Hepatocyte (in vitro differentiated cells): ENCODE measurements at regions not wholly inside any gene's neighbourhood (a gene's known extent, or its start where the extent isn't known, plus 50 kb on each side); places are given as distances from the start of the nearest gene placed in this dataset.
A peak's percentile ranks its signal among the peaks of the same experiment; 100 is the strongest.

Experiments
- DNase-seq: peaks from one replicate; pipeline ENCODE4 v3.0.0-alpha.2; 2016; ENCODE audit warnings: low spot score
- H2AFZ ChIP-seq: fragments of 200-600 bp; sonication (generic); 2 replicates; pipeline ENCODE4 v1.6.0; 2016; ENCODE audit warnings: antibody characterized with exemption, mild to moderate bottlenecking
- H3K27ac ChIP-seq: fragments of 200-600 bp; sonication (generic); 2 replicates; pipeline ENCODE4 v1.5.1; 2016; ENCODE audit warnings: mild to moderate bottlenecking
- H3K27me3 ChIP-seq: fragments of 200-600 bp; sonication (generic); 2 replicates; pipeline ENCODE4 v1.6.1; 2016
- H3K36me3 ChIP-seq: fragments of 200-600 bp; sonication (generic); replicated peaks from 2 replicates; pipeline ENCODE4 v1.5.1; 2016; ENCODE audit warnings: low read depth; ENCODE audit not compliant: insufficient read depth
- H3K4me1 ChIP-seq: fragments of 200-600 bp; sonication (generic); 2 replicates; pipeline ENCODE4 v1.5.1; 2016; ENCODE audit warnings: mild to moderate bottlenecking, moderate library complexity; ENCODE audit not compliant: insufficient read depth
- H3K4me2 ChIP-seq: fragments of 200-600 bp; sonication (generic); 2 replicates; pipeline ENCODE4 v1.6.0; 2016
- H3K4me3 ChIP-seq: fragments of 200-600 bp; sonication (generic); 2 replicates; pipeline ENCODE4 v1.5.1; 2016; ENCODE audit warnings: mild to moderate bottlenecking
- H3K79me2 ChIP-seq: fragments of 200-600 bp; sonication (generic); 2 replicates; pipeline ENCODE4 v1.6.0; 2017; ENCODE audit warnings: mild to moderate bottlenecking
- H3K9me2 ChIP-seq: fragments of 200-600 bp; sonication (generic); replicated peaks from 2 replicates; pipeline ENCODE4 v1.6.0; 2017; ENCODE audit warnings: mild to moderate bottlenecking; ENCODE audit not compliant: insufficient read depth
- H3K9me3 ChIP-seq: fragments of 200-600 bp; sonication (generic); 2 replicates; pipeline ENCODE4 v1.5.1; 2016; ENCODE audit warnings: low read depth, mild to moderate bottlenecking
- H4K20me1 ChIP-seq: fragments of 200-600 bp; sonication (generic); 2 replicates; pipeline ENCODE4 v1.6.0; 2016; ENCODE audit warnings: mild to moderate bottlenecking; ENCODE audit not compliant: insufficient read depth, poor library complexity, severe bottlenecking
- CTCF ChIP-seq: fragments of 200-600 bp; sonication (generic); IDR thresholded peaks from 2 replicates; pipeline ENCODE4 v1.5.1; 2016; ENCODE audit warnings: antibody characterized with exemption, mild to moderate bottlenecking; ENCODE audit not compliant: poor library complexity
- EZH2 ChIP-seq: fragments of 200-600 bp; sonication (generic); IDR thresholded peaks from 2 replicates; pipeline ENCODE4 v1.6.1; 2016; ENCODE audit warnings: antibody characterized with exemption, mild to moderate bottlenecking, borderline replicate concordance
- EZH2phosphoT487 ChIP-seq: fragments of 200-600 bp; sonication (generic); IDR thresholded peaks from one replicate; pipeline ENCODE4 v1.6.1; 2018; ENCODE audit warnings: antibody characterized with exemption, mild to moderate bottlenecking, low read depth, moderate library complexity; ENCODE audit not compliant: unreplicated experiment, severe bottlenecking
- WGBS: methylation state at CpG from one replicate; pipeline ENCODE4 v1.1.6; 2016; ENCODE audit warnings: low lambda C conversion rate; ENCODE audit errors: missing lambda C conversion rate; 5-methylcytosine and 5-hydroxymethylcytosine counted together

GRCh38 chr16:86167061-86167460 is 268.1 kb downstream of the IRF8 start:
- Histone ChIP-seq H3K79me2 (no peaks in the 10 kb centered on the region), H3K27ac (no peak overlapping the region), H3K9me2 (no peaks in the 10 kb centered on the region), H3K36me3 (no peaks in the 10 kb centered on the region), H3K4me2 (no peak overlapping the region), H3K27me3 (no peaks in the 10 kb centered on the region), H3K4me3 (no peak overlapping the region), H3K4me1 (no peaks in the 10 kb centered on the region), H4K20me1 (no peaks in the 10 kb centered on the region), H3K9me3 (no peaks in the 10 kb centered on the region), H2AFZ (no peak overlapping the region)
- 86% methylated on average over 7 of the region's 7 CpGs for WGBS
- TF ChIP-seq EZH2 (no peak), EZH2phosphoT487 (no peak), CTCF (no peak)
- DNase-seq, result no peak

DNA sequence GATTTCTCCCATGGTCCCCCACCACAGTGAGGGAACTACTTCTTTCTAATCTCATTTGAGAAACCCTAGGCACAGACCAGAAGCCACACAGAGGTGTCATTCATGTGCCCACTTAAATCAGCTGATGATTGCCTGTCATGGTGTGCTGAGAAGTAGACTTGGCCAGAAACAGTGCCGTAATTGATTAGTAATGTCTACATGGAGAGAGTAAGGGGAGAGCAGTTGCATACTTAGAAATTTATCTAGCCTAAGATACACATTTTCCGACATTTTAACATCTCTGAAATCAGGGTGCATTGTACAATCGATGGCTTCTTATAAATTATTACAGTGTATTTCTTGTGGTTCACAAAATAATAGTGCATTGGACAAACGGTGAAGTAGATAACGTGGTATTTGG is 271.8 kb downstream of the IRF8 start:
- Histone ChIP-seq H3K4me2 (no peak overlapping the region), H3K4me3 (no peak overlapping the region), H4K20me1 (no peaks in the 10 kb centered on the region), H3K27ac (peak overlapping the region; percentile 65), H3K9me2 (no peaks in the 10 kb centered on the region), H3K79me2 (no peaks in the 10 kb centered on the region), H3K4me1 (no peaks in the 10 kb centered on the region), H3K9me3 (no peaks in the 10 kb centered on the region), H3K36me3 (no peaks in the 10 kb centered on the region), H3K27me3 (peaks cover 4% of the 10 kb centered on the region), H2AFZ (no peak overlapping the region)
- TF ChIP-seq EZH2, result no peak
- no peak for TF ChIP-seq EZH2phosphoT487
- no peak for TF ChIP-seq CTCF
- 93% methylated on average over 5 of the region's 5 CpGs for WGBS
- DNase-seq, result no peak

GRCh38 chr16:86171329-86171728 is 272.4 kb downstream of the IRF8 start:
- 96% methylated on average over 5 of the region's 5 CpGs for WGBS
- Histone ChIP-seq H3K79me2 (no peaks in the 10 kb centered on the region), H4K20me1 (no peaks in the 10 kb centered on the region), H3K4me2 (no peak overlapping the region), H3K4me1 (no peaks in the 10 kb centered on the region), H3K27me3 (peaks cover 4% of the 10 kb centered on the region), H3K9me2 (no peaks in the 10 kb centered on the region), H3K27ac (peak overlapping the region; percentile 65), H3K36me3 (no peaks in the 10 kb centered on the region), H3K9me3 (no peaks in the 10 kb centered on the region), H2AFZ (no peak overlapping the region), H3K4me3 (no peak overlapping the region)
- TF ChIP-seq CTCF (no peak), EZH2 (no peak), EZH2phosphoT487 (no peak)
- DNase-seq, result peak; percentile 51

GRCh38 chr16:86175816-86176215 is 276.9 kb downstream of the IRF8 start:
- Histone ChIP-seq H3K27ac (no peak overlapping the region), H3K79me2 (no peaks in the 10 kb centered on the region), H4K20me1 (no peaks in the 10 kb centered on the region), H3K4me1 (no peaks in the 10 kb centered on the region), H3K9me2 (no peaks in the 10 kb centered on the region), H3K27me3 (peaks cover 4% of the 10 kb centered on the region), H3K4me3 (no peak overlapping the region), H2AFZ (no peak overlapping the region), H3K9me3 (no peaks in the 10 kb centered on the region), H3K36me3 (no peaks in the 10 kb centered on the region), H3K4me2 (no peak overlapping the region)
- no peak for DNase-seq
- TF ChIP-seq EZH2phosphoT487 (no peak), CTCF (no peak), EZH2 (no peak)
- WGBS, result 63% methylated on average over 3 of the region's 3 CpGs
